HT-29 (cell line): ENCODE measurements at regions not wholly inside any gene's neighbourhood (a gene's known extent, or its start where the extent isn't known, plus 50 kb on each side); places are given as distances from the start of the nearest gene placed in this dataset.
A peak's percentile ranks its signal among the peaks of the same experiment; 100 is the strongest.
"Not testable (repeated sequence)": the region's sequence is repeated elsewhere in the genome, so short reads cannot be mapped to it uniquely, and the experiment has no call there.

Source experiments
- DNase-seq: peaks from one replicate; pipeline ENCODE4 v3.0.0-alpha.2; 2015; ENCODE audit warnings: low spot score

- not testable (repeated sequence) for DNase-seq
Observed at GRCh38 chr2:58694114-58694513, 453.0 kb upstream of the FANCL start.

- not testable (repeated sequence) for DNase-seq
Observed at GRCh38 chr2:58691041-58691440, 449.9 kb upstream of the FANCL start.

GRCh38 chr2:58688813-58689212 is 447.7 kb upstream of the FANCL start:
- no peak for DNase-seq

GRCh38 chr2:58686776-58687175 is 445.7 kb upstream of the FANCL start:
- DNase-seq, result no peak

GRCh38 chr2:58680755-58681310 is 439.7 kb upstream of the FANCL start:
- peak; percentile 3 for DNase-seq

- peak; percentile 12 for DNase-seq
Observed at GRCh38 chr2:58677748-58678147, 436.6 kb upstream of the FANCL start.

GRCh38 chr2:58671675-58672074 is 430.6 kb upstream of the FANCL start:
- no peak for DNase-seq

- DNase-seq, result no peak
Observed at GRCh38 chr2:58669998-58670397, 428.9 kb upstream of the FANCL start.

- no peak for DNase-seq
Observed at GRCh38 chr2:58667137-58667774, 426.1 kb upstream of the FANCL start.

GRCh38 chr2:58666323-58666970 is 425.3 kb upstream of the FANCL start:
- no peak for DNase-seq

GRCh38 chr2:58665154-58665553 is 424.0 kb upstream of the FANCL start:
- DNase-seq, result no peak

GRCh38 chr2:58664523-58665151 is 423.5 kb upstream of the FANCL start:
- no peak for DNase-seq

GRCh38 chr2:58660046-58660445 is 418.9 kb upstream of the FANCL start:
- no peak for DNase-seq

- DNase-seq, result no peak
Observed at GRCh38 chr2:58655152-58655551, 414.0 kb upstream of the FANCL start.

- DNase-seq, result no peak
Observed at GRCh38 chr2:58651930-58652329, 410.8 kb upstream of the FANCL start.

- no peak for DNase-seq
Observed at GRCh38 chr2:58650781-58651180, 409.7 kb upstream of the FANCL start.

GRCh38 chr2:58649756-58650155 is 408.6 kb upstream of the FANCL start:
- DNase-seq, result no peak

GRCh38 chr2:58645017-58645416 is 403.9 kb upstream of the FANCL start:
- no peak for DNase-seq

- no peak for DNase-seq
Observed at GRCh38 chr2:58644451-58644850, 403.3 kb upstream of the FANCL start.

GRCh38 chr2:58641001-58641400 is 399.9 kb upstream of the FANCL start:
- no peak for DNase-seq

- no peak for DNase-seq
Observed at GRCh38 chr2:58640042-58640441, 398.9 kb upstream of the FANCL start.

- no peak for DNase-seq
Observed at GRCh38 chr2:58638256-58638805, 397.2 kb upstream of the FANCL start.
